ENCODE measurements at regions not wholly inside any gene's neighbourhood (a gene's known extent, or its start where the extent isn't known, plus 50 kb on each side); places are given as distances from the start of the nearest gene placed in this dataset.

GRCh38 chr2:2506536-2506935 lies 175.5 kb upstream of the MYT1L start:
- Histone ChIP-seq H3K4me3 (ENCODE audit: low read length) (no peak overlapping the region), H3K9me3 (replicated peaks; ENCODE audit: insufficient read depth, low read length) (no peaks in the 10 kb centered on the region), H3K36me3 (replicated peaks; ENCODE audit: insufficient read depth, low read length) (no peaks in the 10 kb centered on the region), H3K4me1 (ENCODE audit: low read length) (no peaks in the 10 kb centered on the region), H3K27ac (ENCODE audit: low read length) (no peak overlapping the region), H3K4me2 (ENCODE audit: low read depth, low read length) (no peak overlapping the region), H3K9ac (ENCODE audit: low read length) (no peak overlapping the region), H4K20me1 (ENCODE audit: insufficient read depth, low read length) (no peaks in the 10 kb centered on the region), H3K79me2 (ENCODE audit: low read length) (no peaks in the 10 kb centered on the region), H3K27me3 (replicated peaks; ENCODE audit: insufficient read depth, low read length) (no peaks in the 10 kb centered on the region), H2AFZ (ENCODE audit: low read length) (no peak overlapping the region), H3F3A (ENCODE audit: insufficient read depth, low read length) (no peaks in the 10 kb centered on the region), H3K9me2 (replicated peaks; ENCODE audit: insufficient read depth, low read length) (no peaks in the 10 kb centered on the region)
- no peak for TF ChIP-seq EZH2 (optimal IDR thresholded peaks at IDR 0.05; ENCODE audit: low read depth, low read length)
- TF ChIP-seq CTCF (IDR thresholded peaks at IDR 0.05; ENCODE audit: low read length) = no peak
- TF ChIP-seq EZH2phosphoT487 (IDR thresholded peaks at IDR 0.05; ENCODE audit: low read length) = no peak
- DNase-seq = no peak

- Histone ChIP-seq H3K27me3 (replicated peaks; ENCODE audit: insufficient read depth, low read length) (no peaks in the 10 kb centered on the region), H3K79me2 (ENCODE audit: low read length) (no peaks in the 10 kb centered on the region), H3K27ac (ENCODE audit: low read length) (no peak overlapping the region)
These were observed 174.5 kb upstream of the MYT1L start for GRCh38 chr2:2505604-2506003.

GRCh38 chr2:2503864-2504418 lies 172.9 kb upstream of the MYT1L start:
- Histone ChIP-seq H3K27ac (ENCODE audit: low read length) (no peak overlapping the region), H3K4me3 (ENCODE audit: low read length) (no peak overlapping the region), H2AFZ (ENCODE audit: low read length) (no peak overlapping the region), H3K4me1 (ENCODE audit: low read length) (no peaks in the 10 kb centered on the region), H3K9me3 (replicated peaks; ENCODE audit: insufficient read depth, low read length) (no peaks in the 10 kb centered on the region), H4K20me1 (ENCODE audit: insufficient read depth, low read length) (no peaks in the 10 kb centered on the region), H3K9me2 (replicated peaks; ENCODE audit: insufficient read depth, low read length) (no peaks in the 10 kb centered on the region), H3K36me3 (replicated peaks; ENCODE audit: insufficient read depth, low read length) (no peaks in the 10 kb centered on the region), H3K4me2 (ENCODE audit: low read depth, low read length) (no peak overlapping the region), H3K9ac (ENCODE audit: low read length) (no peak overlapping the region), H3K79me2 (ENCODE audit: low read length) (no peaks in the 10 kb centered on the region), H3K27me3 (replicated peaks; ENCODE audit: insufficient read depth, low read length) (no peaks in the 10 kb centered on the region), H3F3A (ENCODE audit: insufficient read depth, low read length) (no peaks in the 10 kb centered on the region)
- no peak for DNase-seq
- TF ChIP-seq CTCF (IDR thresholded peaks at IDR 0.05; ENCODE audit: low read length) (no peak), EZH2phosphoT487 (IDR thresholded peaks at IDR 0.05; ENCODE audit: low read length) (no peak), EZH2 (optimal IDR thresholded peaks at IDR 0.05; ENCODE audit: low read depth, low read length) (no peak)

More at GRCh38 chr2:2505604-2506003, 174.5 kb upstream of the MYT1L start:
- Histone ChIP-seq H3K4me2 (ENCODE audit: low read depth, low read length) (no peak overlapping the region), H3K4me3 (ENCODE audit: low read length) (no peak overlapping the region), H3K9me2 (replicated peaks; ENCODE audit: insufficient read depth, low read length) (no peaks in the 10 kb centered on the region), H3K36me3 (replicated peaks; ENCODE audit: insufficient read depth, low read length) (no peaks in the 10 kb centered on the region), H4K20me1 (ENCODE audit: insufficient read depth, low read length) (no peaks in the 10 kb centered on the region), H2AFZ (ENCODE audit: low read length) (no peak overlapping the region), H3K9ac (ENCODE audit: low read length) (no peak overlapping the region), H3F3A (ENCODE audit: insufficient read depth, low read length) (no peaks in the 10 kb centered on the region), H3K4me1 (ENCODE audit: low read length) (no peaks in the 10 kb centered on the region), H3K9me3 (replicated peaks; ENCODE audit: insufficient read depth, low read length) (no peaks in the 10 kb centered on the region)
- DNase-seq = no peak
- TF ChIP-seq EZH2phosphoT487 (IDR thresholded peaks at IDR 0.05; ENCODE audit: low read length) (no peak), CTCF (IDR thresholded peaks at IDR 0.05; ENCODE audit: low read length) (no peak), EZH2 (optimal IDR thresholded peaks at IDR 0.05; ENCODE audit: low read depth, low read length) (no peak)

All from MM.1S (cell line).